Smooth muscle cell (in vitro differentiated cells): ENCODE measurements at regions not wholly inside any gene's neighbourhood (a gene's known extent, or its start where the extent isn't known, plus 50 kb on each side); places are given as distances from the start of the nearest gene placed in this dataset.
A peak's percentile ranks its signal among the peaks of the same experiment; 100 is the strongest.

Experiments used
- DNase-seq: peaks from one replicate; lab custom pipeline; 2025; ENCODE audit not compliant: unreplicated experiment; lab: John Stamatoyannopoulos, UW
- H2AFZ ChIP-seq: fragments of 200-600 bp; sonication (generic); 2 replicates; pipeline ENCODE4 v1.6.0; 2016; ENCODE audit warnings: antibody characterized with exemption, low read depth, mild to moderate bottlenecking
- H3F3A ChIP-seq: fragments of 200-600 bp; sonication (generic); 2 replicates; pipeline ENCODE4 v1.6.0; 2017; ENCODE audit warnings: antibody characterized with exemption, low read depth
- H3K27ac ChIP-seq: fragments of 200-600 bp; sonication (generic); 2 replicates; pipeline ENCODE4 v1.5.1; 2016; ENCODE audit warnings: low read depth, mild to moderate bottlenecking
- H3K27me3 ChIP-seq: fragments of 200-600 bp; sonication (generic); 2 replicates; pipeline ENCODE4 v1.6.1; 2016; ENCODE audit warnings: low read depth, mild to moderate bottlenecking
- H3K36me3 ChIP-seq: fragments of 200-600 bp; sonication (generic); 2 replicates; pipeline ENCODE4 v1.5.1; 2016; ENCODE audit warnings: low read depth
- H3K4me1 ChIP-seq: fragments of 200-600 bp; sonication (generic); 2 replicates; pipeline ENCODE4 v1.5.1; 2016; ENCODE audit warnings: low read depth
- H3K4me2 ChIP-seq: fragments of 200-600 bp; sonication (generic); 2 replicates; pipeline ENCODE4 v1.6.0; 2016; ENCODE audit warnings: mild to moderate bottlenecking
- H3K4me3 ChIP-seq: fragments of 200-600 bp; sonication (generic); 2 replicates; pipeline ENCODE4 v1.5.1; 2016; ENCODE audit warnings: mild to moderate bottlenecking
- H3K79me2 ChIP-seq: fragments of 200-600 bp; sonication (generic); 2 replicates; pipeline ENCODE4 v1.6.0; 2016; ENCODE audit warnings: low read depth, mild to moderate bottlenecking
- H3K9ac ChIP-seq: fragments of 200-600 bp; sonication (generic); 2 replicates; pipeline ENCODE4 v1.6.0; 2016; ENCODE audit warnings: low read depth
- H3K9me3 ChIP-seq: fragments of 200-600 bp; sonication (generic); replicated peaks from 2 replicates; pipeline ENCODE4 v1.5.1; 2016; ENCODE audit warnings: low read depth
- H4K20me1 ChIP-seq: fragments of 200-600 bp; sonication (generic); 2 replicates; pipeline ENCODE4 v1.6.0; 2016; ENCODE audit warnings: low read depth
- WGBS: methylation state at CpG from one replicate; pipeline ENCODE4 v1.1.7; 2016; ENCODE audit warnings: low lambda C conversion rate; 5-methylcytosine and 5-hydroxymethylcytosine counted together
- TF ChIP-seq, protein P1 (sequence below): fragments of 200-600 bp; sonication (generic); IDR thresholded peaks from 2 replicates; pipeline ENCODE4 v1.5.1; 2017; ENCODE audit warnings: borderline replicate concordance, mild to moderate bottlenecking, antibody characterized with exemption; ENCODE audit not compliant: insufficient read depth, poor library complexity, severe bottlenecking

GRCh38 chr2:157032017-157032416 is 225.5 kb upstream of the GALNT5 start:
- Histone ChIP-seq H3K79me2 (no peaks in the 10 kb centered on the region), H3K4me1 (peaks cover 4% of the 10 kb centered on the region), H3K4me2 (peak overlapping the region; percentile 64), H3F3A (no peaks in the 10 kb centered on the region), H3K9ac (no peak overlapping the region), H3K9me3 (no peaks in the 10 kb centered on the region), H3K4me3 (no peak overlapping the region), H3K27ac (peak overlapping the region; percentile 79), H3K36me3 (no peaks in the 10 kb centered on the region), H3K27me3 (no peaks in the 10 kb centered on the region), H2AFZ (no peak overlapping the region), H4K20me1 (no peaks in the 10 kb centered on the region)
- no peak for DNase-seq
- TF ChIP-seq, protein P1, sequence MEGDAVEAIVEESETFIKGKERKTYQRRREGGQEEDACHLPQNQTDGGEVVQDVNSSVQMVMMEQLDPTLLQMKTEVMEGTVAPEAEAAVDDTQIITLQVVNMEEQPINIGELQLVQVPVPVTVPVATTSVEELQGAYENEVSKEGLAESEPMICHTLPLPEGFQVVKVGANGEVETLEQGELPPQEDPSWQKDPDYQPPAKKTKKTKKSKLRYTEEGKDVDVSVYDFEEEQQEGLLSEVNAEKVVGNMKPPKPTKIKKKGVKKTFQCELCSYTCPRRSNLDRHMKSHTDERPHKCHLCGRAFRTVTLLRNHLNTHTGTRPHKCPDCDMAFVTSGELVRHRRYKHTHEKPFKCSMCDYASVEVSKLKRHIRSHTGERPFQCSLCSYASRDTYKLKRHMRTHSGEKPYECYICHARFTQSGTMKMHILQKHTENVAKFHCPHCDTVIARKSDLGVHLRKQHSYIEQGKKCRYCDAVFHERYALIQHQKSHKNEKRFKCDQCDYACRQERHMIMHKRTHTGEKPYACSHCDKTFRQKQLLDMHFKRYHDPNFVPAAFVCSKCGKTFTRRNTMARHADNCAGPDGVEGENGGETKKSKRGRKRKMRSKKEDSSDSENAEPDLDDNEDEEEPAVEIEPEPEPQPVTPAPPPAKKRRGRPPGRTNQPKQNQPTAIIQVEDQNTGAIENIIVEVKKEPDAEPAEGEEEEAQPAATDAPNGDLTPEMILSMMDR = no peak
- WGBS = 7% methylated on average over 2 of the region's 2 CpGs

DNA sequence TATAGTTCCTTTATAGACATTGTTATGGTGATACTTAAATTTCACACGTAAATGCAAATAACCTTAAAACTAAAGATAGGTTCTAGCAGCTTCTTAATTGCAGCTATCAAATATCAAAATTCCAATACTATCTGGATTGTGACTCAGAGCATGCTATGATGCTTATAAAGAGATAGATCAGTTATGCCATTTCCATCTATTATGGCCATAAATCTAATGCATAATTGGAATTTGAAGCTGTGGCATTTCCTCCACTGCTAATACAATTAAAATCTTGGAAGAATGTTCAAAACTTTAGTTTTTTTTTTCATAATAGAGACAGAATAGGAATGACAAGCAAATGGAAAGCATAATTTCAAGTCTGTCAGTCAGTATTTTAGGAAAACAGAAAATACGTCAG is 220.8 kb upstream of the GALNT5 start:
- Histone ChIP-seq H3K79me2 (no peaks in the 10 kb centered on the region), H3K9ac (no peak overlapping the region), H3K27ac (no peak overlapping the region), H3K36me3 (no peaks in the 10 kb centered on the region), H3K27me3 (no peaks in the 10 kb centered on the region), H4K20me1 (no peaks in the 10 kb centered on the region), H3K9me3 (no peaks in the 10 kb centered on the region), H3K4me1 (peaks cover 2% of the 10 kb centered on the region), H3K4me3 (no peak overlapping the region), H3K4me2 (no peak overlapping the region), H3F3A (no peaks in the 10 kb centered on the region), H2AFZ (no peak overlapping the region)
- no peak for DNase-seq
- WGBS = 89% methylated on average over 2 of the region's 2 CpGs
- TF ChIP-seq, protein P1 = no peak

DNA sequence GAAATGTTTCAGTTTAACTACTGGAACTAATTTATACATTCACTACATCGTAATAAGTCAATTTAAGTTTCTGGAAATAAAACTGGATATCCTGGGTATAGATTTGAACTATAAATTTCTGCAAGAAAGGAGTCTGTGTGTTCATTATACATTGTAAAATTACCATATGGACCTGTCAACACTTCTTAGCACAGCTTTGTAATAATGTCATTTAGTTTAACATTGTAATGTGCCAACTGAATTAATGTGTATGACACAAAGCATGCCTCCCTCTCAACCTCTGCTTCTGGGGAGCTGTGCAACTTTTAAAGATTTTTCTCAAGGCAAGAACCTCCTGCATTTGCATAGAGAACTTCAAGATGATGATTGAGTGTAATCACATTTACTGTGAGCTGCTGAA is 213.7 kb upstream of the GALNT5 start:
- no peaks in the 10 kb centered on the region for H3K27me3 ChIP-seq
- H2AFZ ChIP-seq = no peak overlapping the region
- no peak overlapping the region for H3K9ac ChIP-seq
- H3F3A ChIP-seq = no peaks in the 10 kb centered on the region
- no peak overlapping the region for H3K4me2 ChIP-seq
- H4K20me1 ChIP-seq = no peaks in the 10 kb centered on the region
- no peaks in the 10 kb centered on the region for H3K79me2 ChIP-seq
- H3K4me3 ChIP-seq = no peak overlapping the region
- H3K27ac ChIP-seq = no peak overlapping the region
- H3K4me1 ChIP-seq = no peaks in the 10 kb centered on the region
- no peaks in the 10 kb centered on the region for H3K9me3 ChIP-seq
- TF ChIP-seq, protein P1 = no peak
- DNase-seq = no peak
- WGBS = 91% methylated on average over 1 of the region's 1 CpG
- no peaks in the 10 kb centered on the region for H3K36me3 ChIP-seq

DNA sequence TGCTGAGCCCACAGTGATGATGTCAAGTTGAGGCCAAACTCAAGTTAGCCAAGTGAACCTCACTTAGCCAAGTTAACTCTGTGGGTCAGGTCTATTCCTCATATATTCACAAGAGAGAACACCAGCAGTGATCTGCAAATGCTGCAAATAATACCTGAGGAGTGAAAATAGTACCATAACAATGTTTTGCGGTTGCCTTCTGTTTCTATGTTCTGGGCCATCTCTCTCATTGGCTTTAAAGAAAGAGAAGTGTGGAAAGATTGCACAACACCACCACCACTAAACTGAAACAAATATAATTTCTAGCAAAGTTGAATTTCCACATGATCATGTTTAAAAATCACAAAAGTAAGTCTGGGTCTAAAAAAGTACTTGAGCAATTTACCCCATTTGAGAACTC is 211.1 kb upstream of the GALNT5 start:
- Histone ChIP-seq H3K9me3 (no peaks in the 10 kb centered on the region), H2AFZ (no peak overlapping the region)
- WGBS = 100% methylated on average over 1 of the region's 1 CpG

More for the DNA sequence above, 211.1 kb upstream of the GALNT5 start:
- Histone ChIP-seq H3K27me3 (no peaks in the 10 kb centered on the region), H4K20me1 (no peaks in the 10 kb centered on the region), H3F3A (no peaks in the 10 kb centered on the region), H3K27ac (no peak overlapping the region), H3K4me1 (no peaks in the 10 kb centered on the region), H3K4me2 (no peak overlapping the region), H3K9ac (no peak overlapping the region), H3K36me3 (no peaks in the 10 kb centered on the region), H3K4me3 (no peak overlapping the region), H3K79me2 (no peaks in the 10 kb centered on the region)
- DNase-seq = no peak
- TF ChIP-seq, protein P1 = no peak
